WTC11 (cell line): ENCODE measurements at regions not wholly inside any gene's neighbourhood (a gene's known extent, or its start where the extent isn't known, plus 50 kb on each side); places are given as distances from the start of the nearest gene placed in this dataset.

Experiments
- ATAC-seq: fragments of 200-7000 bp; cut with Tn5 transposase; 2 replicates; pipeline ENCODE4 v1.10.0; 2021; ENCODE audit warnings: mild to moderate bottlenecking, moderate library complexity
- CTCF ChIA-PET: fragments of 300-600 bp; sonication (Branson Sonifier 250); formaldehyde crosslinking; loops from one replicate; lab custom pipeline; 2021; ENCODE audit warnings: antibody characterized with exemption; lab: Charles Lee
- POLR2A ChIA-PET: fragments of 350-600 bp; sonication (Branson Sonifier 250); formaldehyde crosslinking; loops from one replicate; lab custom pipeline; 2021; ENCODE audit warnings: antibody characterized with exemption; lab: Charles Lee
- DNase-seq: peaks from one replicate; pipeline ENCODE4 v3.0.0; 2021; ENCODE audit warnings: low spot score
- H3K27ac Mint-ChIP-seq: 2 replicates; pipeline ENCODE4 v1.8.0; 2021; ENCODE audit warnings: mixed read lengths
- H3K27me3 Mint-ChIP-seq: 2 replicates; pipeline ENCODE4 v1.8.0; 2021; ENCODE audit warnings: low read depth, mild to moderate bottlenecking, moderate library complexity, mixed read lengths
- H3K36me3 Mint-ChIP-seq: 2 replicates; pipeline ENCODE4 v1.8.0; 2021; ENCODE audit warnings: mixed read lengths
- H3K4me1 Mint-ChIP-seq: 2 replicates; pipeline ENCODE4 v1.8.0; 2022; ENCODE audit warnings: mixed read lengths
- H3K4me3 Mint-ChIP-seq: 2 replicates; pipeline ENCODE4 v1.8.0; 2021; ENCODE audit warnings: mild to moderate bottlenecking, moderate library complexity, mixed read lengths
- H3K9me3 Mint-ChIP-seq: 2 replicates; pipeline ENCODE4 v1.8.0; 2021; ENCODE audit warnings: mixed read lengths
- ATF6 ChIP-seq: sonication (generic); formaldehyde crosslinking; IDR thresholded peaks from 2 replicates; pipeline ENCODE4 v1.8.1; 2023; ENCODE audit warnings: mild to moderate bottlenecking, missing genetic modification reagents
- CREB1 ChIP-seq: sonication (generic); formaldehyde crosslinking; IDR thresholded peaks from 2 replicates; pipeline ENCODE4 v1.8.0; 2023; ENCODE audit warnings: mild to moderate bottlenecking, missing genetic modification reagents
- GRHL2 ChIP-seq: fragments of 250-450 bp; sonication (Bioruptor Pico); IDR thresholded peaks from 2 replicates; pipeline ENCODE4 v1.8.0; 2022; ENCODE audit warnings: mild to moderate bottlenecking, moderate library complexity; ENCODE audit not compliant: insufficient replicate concordance, severe bottlenecking
- JAZF1 ChIP-seq: fragments of 250-450 bp; sonication (Bioruptor Pico); IDR thresholded peaks from 2 replicates; pipeline ENCODE4 v1.9.0; 2021; ENCODE audit warnings: moderate library complexity, mild to moderate bottlenecking, inconsistent platforms
- KAT7 ChIP-seq: sonication (generic); formaldehyde crosslinking; IDR thresholded peaks from 2 replicates; pipeline ENCODE4 v1.8.1; 2023; ENCODE audit warnings: missing genetic modification reagents, mild to moderate bottlenecking, borderline replicate concordance
- MYBL2 ChIP-seq: sonication (generic); formaldehyde crosslinking; IDR thresholded peaks from 2 replicates; pipeline ENCODE4 v1.8.1; 2023; ENCODE audit warnings: mild to moderate bottlenecking, moderate library complexity, missing genetic modification reagents
- NR2C2 ChIP-seq: sonication (generic); formaldehyde crosslinking; IDR thresholded peaks from 2 replicates; pipeline ENCODE4 v1.8.0; 2022; ENCODE audit warnings: mild to moderate bottlenecking, missing genetic modification reagents
- RORB ChIP-seq: fragments of 250-450 bp; sonication (Bioruptor Pico); IDR thresholded peaks from 2 replicates; pipeline ENCODE4 v1.9.0; 2021; ENCODE audit warnings: mild to moderate bottlenecking
- SOX15 ChIP-seq: fragments of 250-450 bp; sonication (Bioruptor Pico); IDR thresholded peaks from 2 replicates; pipeline ENCODE4 v1.9.0; 2021; ENCODE audit warnings: mild to moderate bottlenecking
- TP53 ChIP-seq: sonication (generic); formaldehyde crosslinking; IDR thresholded peaks from 2 replicates; pipeline ENCODE4 v1.8.1; 2023; ENCODE audit warnings: mild to moderate bottlenecking, missing genetic modification reagents
- ZBTB21 ChIP-seq: sonication (generic); formaldehyde crosslinking; IDR thresholded peaks from 2 replicates; pipeline ENCODE4 v1.8.1; 2023; ENCODE audit warnings: mild to moderate bottlenecking, missing genetic modification reagents, borderline replicate concordance
- ZNF232 ChIP-seq: sonication (generic); formaldehyde crosslinking; IDR thresholded peaks from 2 replicates; pipeline ENCODE4 v1.8.0; 2022; ENCODE audit warnings: mild to moderate bottlenecking, missing genetic modification reagents
- TF ChIP-seq, protein P1 (sequence below): sonication (generic); formaldehyde crosslinking; IDR thresholded peaks from 2 replicates; pipeline ENCODE4 v1.8.1; 2023; ENCODE audit warnings: mild to moderate bottlenecking, moderate library complexity, missing genetic modification reagents
- TF ChIP-seq, protein P2 (sequence below): sonication (generic); formaldehyde crosslinking; IDR thresholded peaks from 2 replicates; pipeline ENCODE4 v1.8.1; 2023; ENCODE audit warnings: mild to moderate bottlenecking, missing genetic modification reagents, moderate library complexity
- TF ChIP-seq, protein P3 (sequence below): sonication (generic); formaldehyde crosslinking; IDR thresholded peaks from 2 replicates; pipeline ENCODE4 v1.8.0; 2022; ENCODE audit warnings: mild to moderate bottlenecking, missing genetic modification reagents
- TF ChIP-seq, protein P4 (sequence below): sonication (generic); formaldehyde crosslinking; IDR thresholded peaks from 2 replicates; pipeline ENCODE4 v1.8.0; 2022; ENCODE audit warnings: missing genetic modification reagents
- TF ChIP-seq, protein P5 (sequence below): fragments of 250-450 bp; sonication (Bioruptor Pico); IDR thresholded peaks from 2 replicates; pipeline ENCODE4 v1.9.0; 2021; ENCODE audit warnings: mild to moderate bottlenecking

DNA sequence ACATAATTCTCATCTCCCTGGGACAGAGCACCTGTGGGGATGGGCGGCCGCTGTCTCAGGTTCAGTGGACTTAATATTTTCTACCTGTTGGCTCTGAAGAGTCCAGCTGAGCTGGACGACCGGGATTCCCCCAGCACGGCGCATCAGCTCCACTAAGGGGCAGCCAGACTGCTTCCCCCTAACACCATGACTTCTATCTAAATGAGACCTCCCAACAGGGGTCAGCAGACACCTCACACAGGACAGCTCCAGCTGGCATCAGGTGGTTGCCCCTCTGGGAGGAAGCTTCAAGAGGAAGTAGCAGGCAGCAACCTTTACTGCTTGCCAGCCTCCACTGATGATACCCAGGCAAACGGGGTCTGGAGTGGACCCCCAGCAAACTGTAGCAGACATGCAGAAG is 226.0 kb upstream of the DSEL start:
- no peak for TF ChIP-seq ZNF232
- TF ChIP-seq JAZF1 (CRISPR knock-in tag), result no peak
- TF ChIP-seq KAT7 (CRISPR knock-in tag), result no peak
- TF ChIP-seq, protein P1, sequence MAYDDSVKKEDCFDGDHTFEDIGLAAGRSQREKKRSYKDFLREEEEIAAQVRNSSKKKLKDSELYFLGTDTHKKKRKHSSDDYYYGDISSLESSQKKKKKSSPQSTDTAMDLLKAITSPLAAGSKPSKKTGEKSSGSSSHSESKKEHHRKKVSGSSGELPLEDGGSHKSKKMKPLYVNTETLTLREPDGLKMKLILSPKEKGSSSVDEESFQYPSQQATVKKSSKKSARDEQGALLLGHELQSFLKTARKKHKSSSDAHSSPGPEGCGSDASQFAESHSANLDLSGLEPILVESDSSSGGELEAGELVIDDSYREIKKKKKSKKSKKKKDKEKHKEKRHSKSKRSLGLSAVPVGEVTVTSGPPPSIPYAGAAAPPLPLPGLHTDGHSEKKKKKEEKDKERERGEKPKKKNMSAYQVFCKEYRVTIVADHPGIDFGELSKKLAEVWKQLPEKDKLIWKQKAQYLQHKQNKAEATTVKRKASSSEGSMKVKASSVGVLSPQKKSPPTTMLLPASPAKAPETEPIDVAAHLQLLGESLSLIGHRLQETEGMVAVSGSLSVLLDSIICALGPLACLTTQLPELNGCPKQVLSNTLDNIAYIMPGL (CRISPR knock-in tag), result no peak
- no peak for TF ChIP-seq SOX15 (CRISPR knock-in tag)
- TF ChIP-seq, protein P2, sequence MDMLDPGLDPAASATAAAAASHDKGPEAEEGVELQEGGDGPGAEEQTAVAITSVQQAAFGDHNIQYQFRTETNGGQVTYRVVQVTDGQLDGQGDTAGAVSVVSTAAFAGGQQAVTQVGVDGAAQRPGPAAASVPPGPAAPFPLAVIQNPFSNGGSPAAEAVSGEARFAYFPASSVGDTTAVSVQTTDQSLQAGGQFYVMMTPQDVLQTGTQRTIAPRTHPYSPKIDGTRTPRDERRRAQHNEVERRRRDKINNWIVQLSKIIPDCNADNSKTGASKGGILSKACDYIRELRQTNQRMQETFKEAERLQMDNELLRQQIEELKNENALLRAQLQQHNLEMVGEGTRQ (CRISPR knock-in tag), result no peak
- TF ChIP-seq MYBL2 (CRISPR knock-in tag), result no peak
- TF ChIP-seq GRHL2 (CRISPR knock-in tag), result no peak
- TF ChIP-seq CREB1 (CRISPR knock-in tag), result no peak
- no peak for TF ChIP-seq RORB
- no peak for TF ChIP-seq ATF6 (CRISPR knock-in tag)
- TF ChIP-seq TP53, result no peak
- TF ChIP-seq, protein P3, sequence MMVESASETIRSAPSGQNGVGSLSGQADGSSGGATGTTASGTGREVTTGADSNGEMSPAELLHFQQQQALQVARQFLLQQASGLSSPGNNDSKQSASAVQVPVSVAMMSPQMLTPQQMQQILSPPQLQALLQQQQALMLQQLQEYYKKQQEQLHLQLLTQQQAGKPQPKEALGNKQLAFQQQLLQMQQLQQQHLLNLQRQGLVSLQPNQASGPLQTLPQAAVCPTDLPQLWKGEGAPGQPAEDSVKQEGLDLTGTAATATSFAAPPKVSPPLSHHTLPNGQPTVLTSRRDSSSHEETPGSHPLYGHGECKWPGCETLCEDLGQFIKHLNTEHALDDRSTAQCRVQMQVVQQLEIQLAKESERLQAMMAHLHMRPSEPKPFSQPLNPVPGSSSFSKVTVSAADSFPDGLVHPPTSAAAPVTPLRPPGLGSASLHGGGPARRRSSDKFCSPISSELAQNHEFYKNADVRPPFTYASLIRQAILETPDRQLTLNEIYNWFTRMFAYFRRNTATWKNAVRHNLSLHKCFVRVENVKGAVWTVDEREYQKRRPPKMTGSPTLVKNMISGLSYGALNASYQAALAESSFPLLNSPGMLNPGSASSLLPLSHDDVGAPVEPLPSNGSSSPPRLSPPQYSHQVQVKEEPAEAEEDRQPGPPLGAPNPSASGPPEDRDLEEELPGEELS (CRISPR knock-in tag), result no peak
- TF ChIP-seq, protein P4, sequence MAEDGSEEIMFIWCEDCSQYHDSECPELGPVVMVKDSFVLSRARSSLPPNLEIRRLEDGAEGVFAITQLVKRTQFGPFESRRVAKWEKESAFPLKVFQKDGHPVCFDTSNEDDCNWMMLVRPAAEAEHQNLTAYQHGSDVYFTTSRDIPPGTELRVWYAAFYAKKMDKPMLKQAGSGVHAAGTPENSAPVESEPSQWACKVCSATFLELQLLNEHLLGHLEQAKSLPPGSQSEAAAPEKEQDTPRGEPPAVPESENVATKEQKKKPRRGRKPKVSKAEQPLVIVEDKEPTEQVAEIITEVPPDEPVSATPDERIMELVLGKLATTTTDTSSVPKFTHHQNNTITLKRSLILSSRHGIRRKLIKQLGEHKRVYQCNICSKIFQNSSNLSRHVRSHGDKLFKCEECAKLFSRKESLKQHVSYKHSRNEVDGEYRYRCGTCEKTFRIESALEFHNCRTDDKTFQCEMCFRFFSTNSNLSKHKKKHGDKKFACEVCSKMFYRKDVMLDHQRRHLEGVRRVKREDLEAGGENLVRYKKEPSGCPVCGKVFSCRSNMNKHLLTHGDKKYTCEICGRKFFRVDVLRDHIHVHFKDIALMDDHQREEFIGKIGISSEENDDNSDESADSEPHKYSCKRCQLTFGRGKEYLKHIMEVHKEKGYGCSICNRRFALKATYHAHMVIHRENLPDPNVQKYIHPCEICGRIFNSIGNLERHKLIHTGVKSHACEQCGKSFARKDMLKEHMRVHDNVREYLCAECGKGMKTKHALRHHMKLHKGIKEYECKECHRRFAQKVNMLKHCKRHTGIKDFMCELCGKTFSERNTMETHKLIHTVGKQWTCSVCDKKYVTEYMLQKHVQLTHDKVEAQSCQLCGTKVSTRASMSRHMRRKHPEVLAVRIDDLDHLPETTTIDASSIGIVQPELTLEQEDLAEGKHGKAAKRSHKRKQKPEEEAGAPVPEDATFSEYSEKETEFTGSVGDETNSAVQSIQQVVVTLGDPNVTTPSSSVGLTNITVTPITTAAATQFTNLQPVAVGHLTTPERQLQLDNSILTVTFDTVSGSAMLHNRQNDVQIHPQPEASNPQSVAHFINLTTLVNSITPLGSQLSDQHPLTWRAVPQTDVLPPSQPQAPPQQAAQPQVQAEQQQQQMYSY, result no peak
- no peak for TF ChIP-seq NR2C2 (CRISPR knock-in tag)
- no peak for TF ChIP-seq ZBTB21 (CRISPR knock-in tag)
- TF ChIP-seq, protein P5, sequence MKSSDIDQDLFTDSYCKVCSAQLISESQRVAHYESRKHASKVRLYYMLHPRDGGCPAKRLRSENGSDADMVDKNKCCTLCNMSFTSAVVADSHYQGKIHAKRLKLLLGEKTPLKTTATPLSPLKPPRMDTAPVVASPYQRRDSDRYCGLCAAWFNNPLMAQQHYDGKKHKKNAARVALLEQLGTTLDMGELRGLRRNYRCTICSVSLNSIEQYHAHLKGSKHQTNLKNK (CRISPR knock-in tag), result no peak
- Mint-ChIP-seq H3K27me3 (no peaks in the 10 kb centered on the region; the same call in 1 of the 2 replicates), H3K9me3 (peaks cover 41% of the 10 kb centered on the region), H3K36me3 (peaks cover 23% of the 10 kb centered on the region), H3K27ac (no peak overlapping the region), H3K4me1 (no peaks in the 10 kb centered on the region), H3K4me3 (no peak overlapping the region)
- ChIA-PET CTCF (interaction anchor here (0.6 to 1.6 kb wide), 2 partner anchors 29 to 32 kb away, joined by 3 to 4 read pairs; no protein-coding TSS in a partner anchor), POLR2A (no interaction called here)
- no peak for DNase-seq
- peak; percentile 76 for ATAC-seq
